ENCODE measurements at regions not wholly inside any gene's neighbourhood (a gene's known extent, or its start where the extent isn't known, plus 50 kb on each side); places are given as distances from the start of the nearest gene placed in this dataset.

DNA sequence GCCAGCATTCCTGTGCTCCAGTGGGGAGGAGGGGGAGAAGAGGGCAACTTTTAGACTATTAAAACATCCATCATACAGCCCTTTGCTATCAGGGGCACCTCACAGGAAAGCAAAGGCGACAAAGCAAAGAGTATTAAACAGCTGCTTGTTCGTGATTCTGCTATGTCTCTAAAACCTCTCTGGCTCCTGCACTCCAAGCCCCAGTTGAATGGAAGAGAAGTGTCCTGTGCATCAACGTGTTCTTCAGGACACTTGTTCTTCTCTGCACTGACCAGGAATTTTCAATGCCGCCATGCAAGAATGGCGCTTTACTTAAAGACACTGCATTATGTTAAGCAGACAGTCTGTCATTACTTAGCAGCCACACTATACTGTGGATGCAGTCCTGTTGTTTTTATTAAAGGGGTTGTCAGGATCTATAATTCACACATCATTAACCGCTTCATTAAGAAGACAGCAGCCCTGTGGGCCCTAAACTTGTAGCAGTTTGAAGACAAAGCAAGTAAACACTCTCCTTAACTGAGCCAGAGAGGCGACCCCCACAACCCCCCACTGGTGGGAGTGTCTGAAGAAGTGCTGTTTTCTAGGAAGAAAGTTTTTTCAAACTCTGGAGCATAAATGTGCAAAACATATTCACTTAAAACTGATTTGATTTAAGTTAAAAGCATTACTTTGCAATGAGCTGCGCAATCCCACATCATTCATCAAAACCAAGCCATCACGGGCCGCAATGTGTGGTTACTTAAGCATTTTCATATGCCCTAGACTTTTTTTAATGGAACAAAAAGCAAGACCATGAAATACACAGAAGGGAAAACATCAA is 164.5 kb downstream of the ZNF608 start:
- no peak for DNase-seq

DNA sequence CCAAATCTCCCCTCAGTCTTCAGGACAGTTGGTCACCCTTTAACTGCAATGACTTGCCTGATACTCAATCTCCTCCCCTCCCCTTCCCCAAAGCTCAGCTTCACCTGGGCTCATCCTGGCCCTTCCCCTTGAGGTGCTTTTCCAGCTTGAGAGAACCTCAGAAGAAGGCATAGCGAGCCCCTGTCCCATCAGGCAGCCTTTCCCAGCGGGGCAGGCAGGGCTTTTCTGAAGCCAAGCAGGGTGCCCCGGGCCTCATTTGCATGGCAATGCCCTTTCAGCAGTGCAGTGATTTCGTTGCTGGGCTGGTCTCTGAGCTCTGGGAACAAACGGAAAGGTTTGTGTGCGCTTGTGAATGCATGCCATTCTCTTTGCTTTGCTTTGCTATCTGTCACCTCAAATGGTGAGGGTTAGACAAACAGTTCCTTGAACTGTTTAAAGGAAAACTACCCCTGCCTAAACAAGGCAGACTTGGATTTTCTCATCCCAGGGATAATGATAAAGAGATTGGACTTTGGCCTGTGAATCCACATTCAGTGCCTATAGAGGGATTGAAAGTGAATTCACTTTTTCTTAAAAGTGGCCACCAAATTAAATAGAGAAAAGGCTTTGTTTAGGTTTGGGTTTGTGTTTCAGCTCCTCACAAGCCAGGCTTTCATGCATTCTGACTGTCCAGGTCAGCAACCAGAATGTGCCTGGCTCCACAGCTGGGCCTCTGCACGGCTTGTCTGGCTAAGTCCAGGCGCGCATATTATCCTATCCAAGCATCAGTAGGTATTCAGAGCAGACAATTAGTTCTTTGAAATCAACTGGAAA is 165.3 kb downstream of the ZNF608 start:
- no peak for DNase-seq

DNA sequence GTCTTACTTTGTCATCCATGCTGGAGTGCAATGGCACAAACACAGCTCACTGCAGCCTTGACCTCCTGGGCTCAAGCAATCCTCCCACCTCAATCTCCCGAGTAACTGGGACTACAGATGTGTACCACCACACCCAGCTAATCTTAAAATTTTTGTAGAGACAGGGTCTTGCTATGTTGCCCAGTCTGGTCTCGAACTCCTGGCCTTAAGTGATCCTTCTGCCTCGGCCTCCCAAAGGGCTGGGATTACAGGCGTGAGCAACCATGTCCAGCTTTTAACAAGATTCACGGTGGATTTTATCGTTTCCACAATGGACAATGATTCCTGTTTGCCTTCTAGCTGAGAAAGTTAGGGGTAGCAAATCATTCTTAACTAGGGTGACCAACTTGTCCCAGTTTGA is 165.9 kb downstream of the ZNF608 start:
- DNase-seq: no peak

DNA sequence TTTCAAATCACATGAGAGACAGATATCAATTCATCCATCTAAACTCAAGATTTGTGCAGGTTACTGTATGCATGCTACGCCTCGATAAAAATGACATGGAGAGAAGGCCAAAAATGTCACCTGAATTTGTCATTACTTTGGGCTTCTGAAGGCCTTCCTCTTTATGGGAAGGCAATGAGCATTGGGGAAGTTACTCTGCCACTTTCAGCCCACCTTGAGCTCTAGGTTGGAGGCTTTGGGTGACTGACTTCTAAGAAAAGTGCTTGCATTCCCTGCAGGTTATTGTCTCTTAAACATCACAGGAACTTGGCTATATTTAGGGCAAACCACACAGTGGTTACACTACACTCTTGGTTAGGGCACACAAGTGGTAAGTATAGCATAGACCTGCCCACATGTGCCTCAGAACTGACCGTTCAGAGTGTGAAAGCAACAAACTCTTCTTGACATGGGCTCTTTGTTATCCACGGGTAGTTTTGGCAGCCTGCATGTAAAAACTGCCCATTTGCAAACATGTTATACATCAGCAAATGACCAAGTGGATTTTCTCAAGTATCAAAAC is 169.5 kb downstream of the ZNF608 start:
- DNase-seq: no peak

DNA sequence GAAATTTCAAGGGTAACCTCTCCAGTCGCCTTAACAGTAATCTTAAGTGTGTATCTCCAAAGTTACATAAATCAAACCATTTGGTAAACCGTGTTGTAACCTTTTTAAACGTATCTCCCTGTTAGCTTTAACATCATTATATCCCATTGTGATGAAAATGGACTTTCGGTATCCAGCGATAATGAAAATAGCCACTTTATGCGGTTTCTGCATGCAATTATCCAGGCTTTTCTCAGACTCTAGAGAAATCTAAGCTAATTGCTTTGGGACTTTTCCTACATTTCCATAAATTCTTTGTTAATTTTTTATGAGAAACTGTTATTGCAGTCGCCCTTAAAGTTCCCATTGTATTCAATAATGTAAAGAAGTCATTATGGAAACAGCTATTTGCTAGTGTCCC is 170.7 kb downstream of the ZNF608 start:
- DNase-seq: no peak

DNA sequence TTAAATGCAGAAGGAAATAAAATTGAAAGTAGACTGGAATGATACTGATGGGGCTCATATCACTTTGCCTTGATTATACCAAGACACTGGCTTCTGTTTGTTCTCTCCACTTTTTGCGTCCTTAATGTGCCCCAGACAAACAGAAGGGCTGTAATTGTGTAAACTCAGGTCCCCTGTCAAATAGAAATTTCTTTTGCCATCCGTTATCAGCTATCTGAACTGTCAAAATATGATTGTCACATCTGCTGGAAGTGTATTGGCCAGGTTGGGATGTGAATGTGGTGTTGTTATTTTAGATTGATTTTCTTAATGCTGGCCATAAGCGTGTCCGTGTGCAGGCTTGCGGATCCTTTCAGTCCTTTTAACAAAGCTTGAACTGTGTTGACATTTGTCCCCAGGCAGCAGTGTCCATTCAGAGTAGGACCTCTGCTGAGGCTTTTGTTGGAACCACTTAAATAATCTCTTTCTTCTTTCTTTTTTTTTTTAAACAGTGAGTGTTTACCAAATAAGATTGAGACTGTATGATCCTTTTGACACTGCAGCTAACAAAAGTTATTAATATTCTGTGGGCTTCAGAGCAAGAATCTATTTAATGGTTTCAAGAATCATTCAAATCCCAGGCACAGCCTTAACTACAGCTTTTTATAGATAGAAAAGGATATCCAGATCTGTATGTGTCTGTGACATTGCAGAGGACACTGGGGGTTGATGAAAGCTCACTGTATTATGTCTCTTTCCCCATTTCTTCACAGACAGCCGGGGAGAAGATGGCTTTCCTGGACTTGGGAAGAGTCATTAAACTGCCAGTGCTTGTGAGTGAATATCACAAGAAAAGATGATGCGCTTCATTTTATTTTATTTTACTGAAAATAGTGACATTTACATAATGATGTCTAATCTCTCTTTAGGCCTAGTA is 171.7 kb downstream of the ZNF608 start:
- DNase-seq: no peak

DNA sequence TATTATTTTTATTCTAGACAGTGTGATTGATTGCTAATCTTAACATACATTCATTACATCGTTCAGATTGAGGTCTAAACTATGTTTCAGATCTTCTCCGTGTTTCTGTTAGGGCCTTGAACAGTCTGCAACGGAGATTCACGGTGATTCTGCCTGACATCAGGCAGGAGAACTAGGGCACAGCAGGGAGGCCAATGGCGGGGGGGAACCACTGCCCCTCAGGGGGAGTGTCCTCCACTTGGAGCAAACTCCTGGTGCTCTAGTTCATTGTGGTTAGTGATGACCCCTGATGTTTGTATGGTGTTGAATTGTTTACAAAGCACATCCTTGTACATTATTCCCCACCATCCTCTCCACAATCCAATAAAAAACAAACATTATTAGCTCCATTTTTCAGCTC is 173.5 kb downstream of the ZNF608 start:
- no peak for DNase-seq

DNA sequence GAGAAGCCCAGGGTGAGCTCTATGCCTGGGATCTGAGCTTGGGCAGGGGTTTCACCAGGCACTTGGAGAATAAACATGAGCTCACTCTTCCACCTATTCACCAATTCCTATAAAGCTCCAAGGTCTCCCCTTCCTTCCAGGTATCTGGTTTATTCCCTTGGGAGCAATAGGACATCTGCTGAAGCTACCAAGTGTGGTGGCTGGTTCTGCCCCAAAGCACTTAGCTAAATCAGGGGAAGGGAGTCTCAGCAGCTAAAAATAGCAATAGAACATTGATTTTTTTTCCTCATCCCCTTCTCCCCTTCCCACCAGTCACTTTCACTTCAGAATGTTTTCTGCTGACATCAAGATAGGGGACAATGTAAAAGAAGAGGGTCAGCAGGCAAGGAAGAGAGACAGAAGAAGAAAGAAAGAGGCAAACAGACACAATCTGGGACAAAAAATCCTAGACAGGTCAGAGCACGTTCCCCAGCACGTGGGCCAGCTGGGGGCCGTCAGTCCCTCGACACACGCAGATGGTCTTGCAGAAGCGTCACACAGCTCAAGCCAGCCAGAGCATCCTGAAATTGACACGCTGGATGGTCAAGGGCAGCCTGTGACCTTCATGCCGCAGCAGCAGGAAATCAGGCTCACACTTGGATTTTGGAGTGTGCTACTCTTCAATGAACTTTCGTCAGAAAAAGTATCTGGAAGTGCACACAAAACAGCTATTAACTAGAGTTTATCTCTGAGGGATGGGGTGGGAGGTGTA is 176.0 kb downstream of the ZNF608 start:
- no peak for DNase-seq

DNA sequence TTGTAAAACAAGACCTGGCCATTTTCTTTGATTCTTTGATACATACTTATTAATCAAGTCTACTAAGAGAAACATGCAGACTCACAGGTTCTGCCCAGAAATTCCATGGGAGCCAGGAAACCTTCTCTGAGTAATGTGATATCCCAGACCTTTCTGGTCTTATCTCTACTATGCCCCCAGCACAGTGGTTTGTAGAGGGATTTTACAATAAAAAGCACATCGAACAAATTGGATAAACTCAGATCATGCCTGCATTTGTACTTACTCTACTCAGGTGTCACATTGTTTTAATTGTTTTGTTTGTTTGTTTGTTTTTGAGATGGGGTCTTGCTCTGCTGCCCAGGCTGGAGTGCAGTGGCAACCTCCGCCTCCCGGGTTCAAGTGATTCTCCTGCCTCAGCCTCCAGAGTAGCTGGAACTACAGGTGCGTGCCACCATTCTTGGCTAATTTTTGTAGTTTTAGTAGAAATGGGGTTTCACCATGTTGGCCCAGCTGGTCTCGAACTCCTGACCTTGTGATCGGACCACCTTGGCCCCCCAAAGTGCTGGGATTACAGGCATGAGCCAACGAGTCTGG is 179.5 kb downstream of the ZNF608 start:
- no peak for DNase-seq

DNA sequence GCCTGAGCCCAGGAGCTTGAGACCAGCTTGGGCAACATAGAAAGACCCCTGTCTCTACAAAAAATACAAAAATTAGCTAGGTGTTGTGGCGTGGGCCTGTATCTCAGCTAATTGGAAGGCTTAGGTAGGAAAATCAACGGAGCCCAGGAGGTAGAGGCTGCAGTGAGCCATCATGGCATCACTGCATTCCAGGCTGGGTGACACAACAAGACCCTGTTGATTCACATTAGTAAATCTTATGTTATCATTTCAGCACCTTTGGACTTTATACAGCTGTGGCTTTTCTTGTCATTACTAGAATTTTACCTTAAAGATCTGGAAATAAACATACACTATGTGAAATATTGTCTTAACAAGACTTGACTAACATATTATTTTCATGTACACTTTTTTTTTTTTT is 185.0 kb downstream of the ZNF608 start:
- DNase-seq: no peak

DNA sequence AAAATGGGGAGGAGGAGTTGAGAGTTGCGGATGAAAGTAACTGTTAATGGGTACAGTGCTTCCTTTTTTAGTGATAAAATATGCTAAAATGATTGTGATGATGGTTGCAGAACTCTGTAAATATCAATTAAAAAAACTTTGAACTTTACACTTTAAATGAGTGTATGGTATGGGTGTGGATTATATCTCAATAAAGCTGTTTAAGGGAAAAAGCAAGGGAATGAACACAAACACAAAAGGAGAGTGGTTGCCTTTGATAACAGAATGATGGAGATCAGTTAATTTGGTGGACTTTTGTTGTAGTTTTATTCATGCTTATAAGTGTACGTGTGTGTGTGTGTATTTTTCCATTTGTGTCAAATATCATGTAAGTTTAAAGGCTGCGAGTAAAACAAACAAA is 186.1 kb downstream of the ZNF608 start:
- DNase-seq: no peak

DNA sequence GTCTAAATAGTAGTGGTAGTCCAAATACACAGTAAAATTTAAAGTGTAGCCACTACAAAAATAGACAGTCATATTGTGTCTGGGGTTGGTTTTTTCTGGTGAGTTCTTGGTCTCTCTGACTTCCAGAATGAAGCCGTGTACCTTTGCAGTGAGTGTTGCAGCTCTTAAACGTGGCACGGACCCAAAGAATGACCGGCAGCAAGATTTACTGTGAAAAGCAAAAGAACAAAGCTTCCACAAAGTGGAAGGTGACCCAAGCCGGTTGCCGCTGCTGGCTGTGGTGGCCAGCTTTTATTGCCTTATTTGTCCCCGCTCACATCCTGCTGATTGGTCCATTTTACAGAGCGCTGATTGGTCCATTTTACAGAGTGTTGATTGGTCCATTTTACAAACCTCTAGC is 188.7 kb downstream of the ZNF608 start:
- DNase-seq: no peak

DNA sequence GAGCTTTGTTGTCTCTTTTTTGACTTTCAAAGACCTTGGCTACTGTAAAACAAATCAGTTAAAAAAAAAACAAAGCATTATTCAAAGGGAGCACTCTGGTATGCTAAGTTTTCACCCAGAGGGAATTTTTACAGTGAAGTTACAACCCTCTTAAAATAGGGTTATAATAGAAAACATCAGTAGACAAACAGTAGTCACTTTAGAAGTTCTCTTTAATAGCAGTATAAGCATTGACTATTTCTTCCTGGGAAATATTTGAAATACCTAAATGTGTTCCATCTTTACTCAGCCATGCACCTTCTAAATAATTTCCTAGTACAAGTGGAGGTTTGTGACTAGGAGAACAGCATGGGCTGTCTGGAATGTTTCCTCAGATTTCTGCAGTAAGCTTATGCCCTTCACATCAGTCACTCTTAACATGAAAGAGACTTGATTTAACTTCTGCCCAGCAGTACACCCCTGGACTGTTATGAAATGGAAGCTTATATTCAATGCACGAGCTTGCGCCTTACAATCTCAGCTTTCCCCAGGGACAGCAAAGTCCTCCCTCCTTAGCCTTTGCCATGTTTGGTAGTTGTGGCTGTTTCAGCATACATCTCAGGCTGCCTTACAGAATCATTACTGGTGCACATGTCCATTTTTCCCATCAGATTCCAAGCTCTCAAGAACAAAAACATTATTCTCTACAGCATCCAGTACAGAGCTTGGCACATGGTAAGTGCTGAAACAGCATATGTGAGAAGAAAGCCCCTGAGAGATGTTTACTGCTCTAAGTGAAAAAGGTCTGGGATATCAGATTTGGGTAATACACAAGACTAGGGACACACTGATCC is 191.5 kb downstream of the ZNF608 start:
- no peak for DNase-seq

DNA sequence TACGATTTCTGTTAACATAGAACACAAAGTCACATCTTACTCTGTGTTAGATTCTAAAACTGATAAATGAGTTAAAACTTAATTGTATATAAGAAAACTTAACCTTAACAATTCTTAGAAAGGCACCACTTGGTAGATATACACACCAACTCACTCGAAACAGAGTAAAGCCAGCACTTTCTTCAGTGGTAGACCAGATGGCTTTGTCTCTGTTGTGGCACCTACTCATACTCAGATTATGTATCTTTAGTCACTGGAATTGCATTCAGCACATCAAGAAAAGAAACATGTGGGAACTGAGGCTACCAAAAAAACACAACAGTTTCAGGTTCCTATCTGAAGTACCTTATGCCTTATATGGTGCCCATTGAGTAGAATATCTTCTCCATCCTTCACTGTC is 192.5 kb downstream of the ZNF608 start:
- no peak for DNase-seq

DNA sequence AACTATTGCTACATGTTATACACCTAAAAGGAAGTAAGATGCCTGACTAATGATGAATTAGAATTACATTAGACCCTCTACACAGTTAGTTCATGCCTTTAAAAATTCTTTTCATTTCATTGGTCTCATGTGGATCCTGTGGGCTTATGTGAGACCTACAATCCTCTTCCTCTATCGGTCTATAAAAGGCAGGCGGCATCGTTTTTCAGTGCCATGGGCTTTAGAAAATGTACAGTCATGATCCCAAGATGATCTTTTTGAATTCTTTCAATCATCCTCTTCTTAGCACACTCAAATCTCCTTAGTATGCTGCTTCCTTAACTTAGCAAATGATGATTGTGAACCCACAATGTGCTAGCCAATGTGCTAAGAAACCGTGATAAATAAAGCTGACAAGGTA is 193.9 kb downstream of the ZNF608 start:
- no peak for DNase-seq

DNA sequence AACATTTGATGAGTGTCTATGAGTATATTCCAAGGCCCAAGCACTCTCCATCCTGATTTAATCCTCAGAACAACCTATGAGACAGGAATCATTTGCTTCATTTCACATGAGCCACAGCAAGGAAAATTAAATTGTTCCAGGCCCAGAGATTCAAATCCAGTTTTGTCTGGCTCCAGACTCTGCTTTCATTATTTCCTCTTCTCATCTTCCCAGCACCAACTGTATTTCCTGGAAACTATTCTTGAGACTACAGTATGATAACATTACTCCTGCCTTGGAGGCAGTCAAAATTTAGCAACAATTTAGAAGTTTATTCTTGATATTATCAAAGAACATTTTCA is 194.5 kb downstream of the ZNF608 start:
- no peak for DNase-seq

DNA sequence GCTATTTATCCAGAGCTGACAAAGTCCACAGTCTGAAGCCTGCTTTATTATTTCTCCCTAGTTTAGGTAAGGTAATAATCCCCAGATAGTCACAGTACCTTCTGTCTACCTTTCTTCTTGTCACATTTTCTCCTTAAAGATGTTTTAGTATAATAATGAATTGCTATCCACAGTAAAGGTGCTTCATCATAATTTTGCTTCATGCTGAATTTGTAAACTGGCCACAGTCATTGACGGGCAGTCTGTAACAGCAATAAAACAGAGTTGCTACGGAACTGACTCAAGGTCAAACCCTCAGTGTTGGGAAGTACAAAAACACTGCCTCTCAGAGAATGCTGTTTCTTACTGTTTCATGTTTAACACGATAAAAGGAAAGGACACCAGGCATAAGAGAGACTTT is 195.7 kb downstream of the ZNF608 start:
- DNase-seq: no peak

DNA sequence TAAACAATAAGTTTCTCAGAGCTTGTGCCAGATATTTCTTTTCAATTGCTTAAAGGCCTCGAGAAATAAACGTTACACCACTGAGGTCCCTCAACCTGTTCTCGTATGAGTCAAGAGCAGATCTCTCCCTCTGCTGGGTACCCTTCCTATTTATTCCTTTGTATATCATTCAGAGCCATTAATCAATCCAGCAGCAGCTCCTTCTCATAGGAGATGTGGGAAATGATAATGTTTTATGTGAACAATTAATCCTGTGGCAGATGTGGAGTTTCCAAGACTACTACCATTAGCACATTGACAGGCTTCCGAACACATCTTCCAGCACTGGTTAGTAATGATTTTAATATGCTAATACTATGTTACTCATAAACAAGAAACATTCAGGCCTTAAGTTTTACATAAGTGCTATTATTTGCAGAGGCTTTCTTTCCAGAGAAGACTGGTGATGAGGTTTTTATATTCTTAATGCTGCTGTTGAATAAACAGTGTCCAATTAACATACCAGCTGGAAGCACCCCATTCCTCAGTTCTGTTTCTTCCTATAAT is 196.5 kb downstream of the ZNF608 start:
- no peak for DNase-seq

DNA sequence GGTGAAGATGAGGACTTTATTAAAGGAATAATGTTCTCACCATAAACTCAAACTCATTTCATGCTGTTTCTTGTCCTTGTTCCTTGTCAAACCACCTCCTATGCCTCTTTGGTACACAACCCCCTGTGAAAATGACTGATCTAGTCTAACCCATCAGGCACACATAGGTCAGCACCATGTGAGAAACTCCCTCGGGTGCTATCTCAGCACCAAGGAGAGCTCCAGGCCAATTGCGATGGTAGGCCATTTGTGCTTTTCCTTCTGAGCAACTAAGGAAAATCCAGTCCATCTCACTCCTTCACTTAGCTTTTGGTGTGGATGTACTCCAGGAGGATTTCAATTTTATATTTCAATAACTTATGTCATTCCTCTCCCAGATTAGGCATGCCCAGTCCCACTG is 199.8 kb downstream of the ZNF608 start:
- no peak for DNase-seq

DNA sequence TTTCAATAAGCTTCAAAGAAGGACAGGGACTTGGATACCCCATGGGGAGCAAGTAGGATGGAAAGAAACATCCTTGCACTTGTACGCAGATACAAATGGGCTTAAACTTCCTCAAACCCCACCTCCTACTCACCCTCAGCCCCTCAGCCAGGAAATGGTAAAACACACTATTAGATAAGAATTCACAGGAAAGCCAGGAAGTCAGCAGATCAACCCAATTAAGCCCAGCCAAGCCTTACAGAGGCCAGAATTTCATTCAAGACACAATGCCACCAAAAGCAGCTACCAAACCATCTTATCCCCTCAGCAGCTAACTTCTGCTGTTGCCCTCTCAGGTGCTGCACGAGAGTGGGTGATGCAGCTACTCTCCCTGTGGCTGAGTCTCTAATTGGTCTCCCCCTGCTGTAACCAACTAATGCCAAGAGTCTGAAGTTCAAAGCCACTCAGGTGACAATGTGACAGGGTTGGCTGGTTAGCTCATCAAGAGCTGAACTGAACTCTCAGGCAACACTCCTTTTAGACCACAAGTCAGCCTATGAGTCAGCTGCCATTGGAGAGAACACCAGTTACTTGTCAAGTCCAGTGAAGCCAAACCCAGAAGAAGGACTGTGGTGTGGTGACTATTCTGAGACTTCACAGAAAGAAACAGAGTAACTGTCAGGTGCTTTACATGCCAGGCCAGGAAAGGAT is 201.9 kb downstream of the ZNF608 start:
- DNase-seq: no peak
